ENCODE measurements at regions not wholly inside any gene's neighbourhood (a gene's known extent, or its start where the extent isn't known, plus 50 kb on each side); places are given as distances from the start of the nearest gene placed in this dataset.

- Histone ChIP-seq H3K9me3 (no peaks in the 10 kb centered on the region), H3K4me3 (no peak overlapping the region), H3K36me3 (replicated peaks) (no peaks in the 10 kb centered on the region), H3K27me3 (ENCODE audit: low read depth) (peaks cover 10% of the 10 kb centered on the region; the same call in 1 of the 2 replicates), H3K4me1 (no peaks in the 10 kb centered on the region)
- in situ Hi-C loops (cut with MboI; ENCODE audit: low sequenced_read_pairs), result no loop called here
- DNase-seq (ENCODE audit: low spot score in 2 of 2), result no peak
Observed at GRCh38 chr10:70960316-70960715, 72.0 kb upstream of the PCBD1 start.

- Histone ChIP-seq H3K4me1 (no peaks in the 10 kb centered on the region), H3K9me3 (no peaks in the 10 kb centered on the region), H3K4me3 (no peak overlapping the region), H3K27me3 (ENCODE audit: low read depth) (peaks cover 8% of the 10 kb centered on the region; the same call in 1 of the 2 replicates), H3K36me3 (replicated peaks) (no peaks in the 10 kb centered on the region)
- DNase-seq (ENCODE audit: low spot score in 2 of 2), result no peak
- in situ Hi-C loops (cut with MboI; ENCODE audit: low sequenced_read_pairs), result no loop called here
Observed at GRCh38 chr10:70960783-70961570, 72.6 kb upstream of the PCBD1 start.

GRCh38 chr10:70962686-70963085 lies 74.3 kb upstream of the PCBD1 start:
- Histone ChIP-seq H3K36me3 (replicated peaks) (no peaks in the 10 kb centered on the region), H3K9me3 (no peaks in the 10 kb centered on the region)
- in situ Hi-C loops (cut with MboI; ENCODE audit: low sequenced_read_pairs), result no loop called here

GRCh38 chr10:70963271-70963670 lies 74.9 kb upstream of the PCBD1 start:
- Histone ChIP-seq H3K27me3 (ENCODE audit: low read depth) (peaks cover 6% of the 10 kb centered on the region; the same call in 1 of the 2 replicates), H3K36me3 (replicated peaks) (no peaks in the 10 kb centered on the region), H3K4me3 (no peak overlapping the region), H3K9me3 (no peaks in the 10 kb centered on the region), H3K4me1 (no peaks in the 10 kb centered on the region)
- DNase-seq (ENCODE audit: low spot score in 2 of 2), result no peak
- in situ Hi-C loops (cut with MboI; ENCODE audit: low sequenced_read_pairs), result no loop called here

More at GRCh38 chr10:70962686-70963085, 74.3 kb upstream of the PCBD1 start:
- Histone ChIP-seq H3K4me3 (no peak overlapping the region), H3K27me3 (ENCODE audit: low read depth) (peaks cover 6% of the 10 kb centered on the region; the same call in 1 of the 2 replicates), H3K4me1 (no peaks in the 10 kb centered on the region)
- DNase-seq (ENCODE audit: low spot score in 2 of 2), result no peak

GRCh38 chr10:70964245-70964644 lies 75.9 kb upstream of the PCBD1 start:
- DNase-seq (ENCODE audit: low spot score in 2 of 2), result no peak
- no peaks in the 10 kb centered on the region for H3K4me1 ChIP-seq
- in situ Hi-C loops (cut with MboI; ENCODE audit: low sequenced_read_pairs), result no loop called here
- no peaks in the 10 kb centered on the region for H3K36me3 ChIP-seq (replicated peaks)
- peaks cover 6% of the 10 kb centered on the region; the same call in 1 of the 2 replicates for H3K27me3 ChIP-seq (ENCODE audit: low read depth)
- H3K9me3 ChIP-seq, result no peaks in the 10 kb centered on the region
- H3K4me3 ChIP-seq, result no peak overlapping the region

- Histone ChIP-seq H3K27me3 (ENCODE audit: low read depth) (peaks cover 6% of the 10 kb centered on the region; the same call in 1 of the 2 replicates), H3K4me3 (no peak overlapping the region), H3K4me1 (no peaks in the 10 kb centered on the region), H3K9me3 (no peaks in the 10 kb centered on the region), H3K36me3 (replicated peaks) (no peaks in the 10 kb centered on the region)
- in situ Hi-C loops (cut with MboI; ENCODE audit: low sequenced_read_pairs), result no loop called here
- DNase-seq (ENCODE audit: low spot score in 2 of 2), result no peak
Observed at GRCh38 chr10:70964881-70965280, 76.5 kb upstream of the PCBD1 start.

GRCh38 chr10:70965566-70965965 lies 77.2 kb upstream of the PCBD1 start:
- Histone ChIP-seq H3K36me3 (replicated peaks) (no peaks in the 10 kb centered on the region), H3K4me3 (no peak overlapping the region), H3K4me1 (no peaks in the 10 kb centered on the region), H3K27me3 (ENCODE audit: low read depth) (peaks cover 6% of the 10 kb centered on the region; the same call in 1 of the 2 replicates), H3K9me3 (no peaks in the 10 kb centered on the region)
- DNase-seq (ENCODE audit: low spot score in 2 of 2), result no peak
- in situ Hi-C loops (cut with MboI; ENCODE audit: low sequenced_read_pairs), result no loop called here

GRCh38 chr10:70966646-70967553 lies 78.5 kb upstream of the PCBD1 start:
- DNase-seq (ENCODE audit: low spot score in 2 of 2), result no peak
- Histone ChIP-seq H3K4me3 (no peak overlapping the region), H3K4me1 (no peaks in the 10 kb centered on the region), H3K27me3 (ENCODE audit: low read depth) (peaks cover 2% of the 10 kb centered on the region; the same call in 1 of the 2 replicates), H3K36me3 (replicated peaks) (no peaks in the 10 kb centered on the region), H3K9me3 (no peaks in the 10 kb centered on the region; the same call in 1 of the 2 replicates)
- in situ Hi-C loops (cut with MboI; ENCODE audit: low sequenced_read_pairs), result no loop called here

GRCh38 chr10:70967591-70968587 lies 79.5 kb upstream of the PCBD1 start:
- H3K4me1 ChIP-seq, result no peaks in the 10 kb centered on the region
- H3K9me3 ChIP-seq, result no peaks in the 10 kb centered on the region; the same call in 1 of the 2 replicates
- in situ Hi-C loops (cut with MboI; ENCODE audit: low sequenced_read_pairs), result no loop called here
- H3K4me3 ChIP-seq, result no peak overlapping the region
- H3K36me3 ChIP-seq (replicated peaks), result no peaks in the 10 kb centered on the region
- peaks cover 2% of the 10 kb centered on the region; the same call in 1 of the 2 replicates for H3K27me3 ChIP-seq (ENCODE audit: low read depth)
- no peak for DNase-seq (ENCODE audit: low spot score in 2 of 2)

- Histone ChIP-seq H3K9me3 (no peaks in the 10 kb centered on the region; the same call in 1 of the 2 replicates), H3K27me3 (ENCODE audit: low read depth) (no peaks in the 10 kb centered on the region), H3K4me1 (no peaks in the 10 kb centered on the region), H3K4me3 (no peak overlapping the region), H3K36me3 (replicated peaks) (no peaks in the 10 kb centered on the region)
- in situ Hi-C loops (cut with MboI; ENCODE audit: low sequenced_read_pairs), result no loop called here
- DNase-seq (ENCODE audit: low spot score in 2 of 2), result no peak
Observed at GRCh38 chr10:70969188-70969587, 80.8 kb upstream of the PCBD1 start.

GRCh38 chr10:70970830-70971229 lies 82.5 kb upstream of the PCBD1 start:
- no peaks in the 10 kb centered on the region for H3K27me3 ChIP-seq (ENCODE audit: low read depth)
- H3K9me3 ChIP-seq, result no peaks in the 10 kb centered on the region; the same call in 1 of the 2 replicates
- H3K4me1 ChIP-seq, result no peaks in the 10 kb centered on the region
- no peak for DNase-seq (ENCODE audit: low spot score in 2 of 2)
- in situ Hi-C loops (cut with MboI; ENCODE audit: low sequenced_read_pairs), result no loop called here
- no peaks in the 10 kb centered on the region for H3K36me3 ChIP-seq (replicated peaks)
- H3K4me3 ChIP-seq, result no peak overlapping the region

GRCh38 chr10:70973275-70973674 lies 84.9 kb upstream of the PCBD1 start:
- Histone ChIP-seq H3K27me3 (ENCODE audit: low read depth) (no peaks in the 10 kb centered on the region), H3K4me1 (no peaks in the 10 kb centered on the region), H3K9me3 (no peaks in the 10 kb centered on the region; the same call in 1 of the 2 replicates), H3K36me3 (replicated peaks) (no peaks in the 10 kb centered on the region), H3K4me3 (no peak overlapping the region)
- in situ Hi-C loops (cut with MboI; ENCODE audit: low sequenced_read_pairs), result no loop called here
- DNase-seq (ENCODE audit: low spot score in 2 of 2), result no peak

All from HAP-1 (cell line).